Trophoblast cell (in vitro differentiated cells and primary cell): ENCODE measurements at regions not wholly inside any gene's neighbourhood (a gene's known extent, or its start where the extent isn't known, plus 50 kb on each side); places are given as distances from the start of the nearest gene placed in this dataset.

Experiments used
- DNase-seq, 2 donors: peaks; one replicate each; pipeline ENCODE4 v3.0.0-alpha.2; 2016
- H2AFZ ChIP-seq: 2 replicates; pipeline ENCODE4 v1.6.1; 2013; ENCODE audit warnings: low read length, moderate library complexity, mild to moderate bottlenecking; ENCODE audit not compliant: insufficient read depth, poor library complexity
- H2AK5ac ChIP-seq: 2 replicates; pipeline ENCODE4 v1.6.1; 2013; ENCODE audit warnings: mild to moderate bottlenecking, low read length
- H2BK120ac ChIP-seq: 2 replicates; pipeline ENCODE4 v1.6.1; 2013; ENCODE audit warnings: low read length, mild to moderate bottlenecking, moderate library complexity; ENCODE audit not compliant: insufficient read depth, poor library complexity
- H2BK12ac ChIP-seq: 2 replicates; pipeline ENCODE4 v1.6.1; 2013; ENCODE audit warnings: mild to moderate bottlenecking, low read length, moderate library complexity
- H2BK5ac ChIP-seq: 2 replicates; pipeline ENCODE4 v1.6.1; 2013; ENCODE audit warnings: low read length, low read depth, moderate library complexity, mild to moderate bottlenecking; ENCODE audit not compliant: poor library complexity
- H3K14ac ChIP-seq: 2 replicates; pipeline ENCODE4 v1.6.1; 2013; ENCODE audit warnings: mild to moderate bottlenecking, low read length
- H3K18ac ChIP-seq: 2 replicates; pipeline ENCODE4 v1.6.1; 2013; ENCODE audit warnings: mild to moderate bottlenecking, low read length
- H3K23ac ChIP-seq: 2 replicates; pipeline ENCODE4 v1.6.1; 2013; ENCODE audit warnings: low read length
- H3K27ac ChIP-seq: 2 replicates; pipeline ENCODE4 v1.5.1; 2013; ENCODE audit warnings: low read depth, mild to moderate bottlenecking, inconsistent platforms, low read length, moderate library complexity
- H3K27me3 ChIP-seq: 2 replicates; pipeline ENCODE4 v1.6.1; 2013; ENCODE audit warnings: inconsistent platforms, mild to moderate bottlenecking, low read length, moderate library complexity; ENCODE audit not compliant: insufficient read depth
- H3K36me3 ChIP-seq, 2 experiments: 1 replicate in 1 of 2; 2 replicates in 1 of 2; pipeline ENCODE4 v1.6.1; 2013; ENCODE audit warnings: low read length in 2 of 2, mild to moderate bottlenecking in 2 of 2, moderate library complexity in 1 of 2; ENCODE audit not compliant: insufficient read depth in 2 of 2, control insufficient read depth in 1 of 2
- H3K4ac ChIP-seq: 2 replicates; pipeline ENCODE4 v1.6.1; 2013; ENCODE audit warnings: low read depth, mild to moderate bottlenecking, low read length, moderate library complexity
- H3K4me1 ChIP-seq, 2 experiments: 1 replicate in 1 of 2; 2 replicates in 1 of 2; pipeline ENCODE4 v1.6.1; 2013; ENCODE audit warnings: low read length in 2 of 2, mild to moderate bottlenecking in 2 of 2, moderate library complexity in 1 of 2; ENCODE audit not compliant: insufficient read depth in 2 of 2, control insufficient read depth in 1 of 2
- H3K4me2 ChIP-seq: 2 replicates; pipeline ENCODE4 v1.6.1; 2013; ENCODE audit warnings: inconsistent platforms, mild to moderate bottlenecking, low read length, moderate library complexity
- H3K4me3 ChIP-seq: 2 replicates; pipeline ENCODE4 v1.5.1; 2013; ENCODE audit warnings: mild to moderate bottlenecking, low read depth, low read length, inconsistent platforms
- H3K79me1 ChIP-seq: one replicate; pipeline ENCODE4 v1.6.1; 2013; ENCODE audit warnings: low read length
- H3K79me2 ChIP-seq: 2 replicates; pipeline ENCODE4 v1.6.1; 2013; ENCODE audit warnings: low read length, mild to moderate bottlenecking; ENCODE audit not compliant: control insufficient read depth, insufficient read depth, poor library complexity
- H3K9ac ChIP-seq: 2 replicates; pipeline ENCODE4 v1.6.1; 2013; ENCODE audit warnings: mild to moderate bottlenecking, low read length
- H3K9me3 ChIP-seq: 2 replicates; pipeline ENCODE4 v1.6.1; 2013; ENCODE audit warnings: low read depth, mild to moderate bottlenecking, control low read depth, inconsistent platforms, low read length; ENCODE audit not compliant: insufficient read depth
- H4K12ac ChIP-seq: 2 replicates; pipeline ENCODE4 v1.6.1; 2013; ENCODE audit warnings: low read depth, mild to moderate bottlenecking, low read length, moderate library complexity
- H4K8ac ChIP-seq: 2 replicates; pipeline ENCODE4 v1.6.1; 2013; ENCODE audit warnings: low read depth, mild to moderate bottlenecking, low read length, moderate library complexity
- H4K91ac ChIP-seq: one replicate; pipeline ENCODE4 v1.6.1; 2013; ENCODE audit warnings: low read depth, mild to moderate bottlenecking, low read length, moderate library complexity
- WGBS: extraction: QIAGEN DNeasy Blood & Tissue Kit; methylation state at CpG from one replicate; pipeline ENCODE4 v1.1.7; 2013; ENCODE audit warnings: missing lambda C conversion rate; ENCODE audit not compliant: insufficient read length, insufficient coverage; ENCODE audit errors: extremely low coverage; 5-methylcytosine and 5-hydroxymethylcytosine counted together

DNA sequence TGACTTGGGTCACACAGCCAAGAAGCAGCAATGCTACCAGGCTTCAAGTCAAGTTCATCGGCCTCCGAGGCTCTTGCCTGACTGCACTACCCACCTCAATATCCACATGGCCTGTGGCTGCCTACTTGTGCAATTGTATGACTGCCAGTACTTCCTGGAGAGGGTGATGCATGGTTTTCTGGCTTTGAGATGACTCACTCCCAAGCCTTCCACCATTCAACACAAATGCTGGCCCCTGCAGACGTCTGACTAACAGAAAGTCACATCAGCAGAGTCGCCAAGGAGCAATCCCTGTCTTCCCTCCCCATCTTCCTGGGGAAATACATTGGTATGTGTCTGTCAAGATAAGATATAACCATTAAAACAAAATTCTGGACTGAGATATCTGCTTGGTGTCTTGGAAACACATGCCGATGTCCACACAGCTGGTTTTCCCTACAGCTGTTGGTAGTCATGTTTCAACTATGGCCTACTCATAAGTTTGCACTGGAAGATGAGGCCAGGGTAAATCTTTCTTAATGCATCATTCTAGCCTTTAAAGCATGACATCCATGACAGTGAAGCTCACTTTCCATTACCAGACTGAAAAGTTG lies 79.6 kb upstream of the SPATA12 start:
- DNase-seq = peak; percentile 98
- no peaks in the 10 kb centered on the region for H3K9me3 ChIP-seq

GRCh38 chr3:56980243-56980642 lies 80.2 kb upstream of the SPATA12 start:
- peaks cover 4% of the 10 kb centered on the region for H3K79me1 ChIP-seq
- H2BK12ac ChIP-seq = no peak overlapping the region
- H3K4me3 ChIP-seq = no peak overlapping the region
- WGBS = no CpG with 5 or more reads among the region's 5 CpGs
- H3K36me3 ChIP-seq = no peaks in the 10 kb centered on the region
- H4K8ac ChIP-seq = no peak overlapping the region
- H2BK120ac ChIP-seq = no peak overlapping the region
- peak overlapping the region; percentile 26 for H3K27ac ChIP-seq
- no peak overlapping the region for H4K91ac ChIP-seq
- no peak overlapping the region for H3K9ac ChIP-seq
- H3K4me2 ChIP-seq = no peak overlapping the region
- H2BK5ac ChIP-seq = no peak overlapping the region
- no peaks in the 10 kb centered on the region for H3K9me3 ChIP-seq
- no peak overlapping the region for H3K4ac ChIP-seq
- H4K12ac ChIP-seq = no peak overlapping the region
- peaks cover 5 to 7% of the 10 kb centered on the region in 2 experiments for H3K4me1 ChIP-seq
- no peak overlapping the region for H2AFZ ChIP-seq
- no peaks in the 10 kb centered on the region for H3K27me3 ChIP-seq
- no peak for DNase-seq
- no peak overlapping the region for H3K18ac ChIP-seq
- no peaks in the 10 kb centered on the region for H3K79me2 ChIP-seq
- no peak overlapping the region for H3K23ac ChIP-seq
- no peak overlapping the region for H3K14ac ChIP-seq
- H2AK5ac ChIP-seq = no peak overlapping the region

More for the DNA sequence above, 79.6 kb upstream of the SPATA12 start:
- no peaks in the 10 kb centered on the region for H3K27me3 ChIP-seq
- no peak overlapping the region for H4K91ac ChIP-seq
- no CpG with 5 or more reads among the region's 5 CpGs for WGBS
- no peak overlapping the region for H3K9ac ChIP-seq
- H2BK120ac ChIP-seq = no peak overlapping the region
- no peak overlapping the region for H4K12ac ChIP-seq
- no peaks in the 10 kb centered on the region for H3K36me3 ChIP-seq
- H3K23ac ChIP-seq = no peak overlapping the region
- H3K79me1 ChIP-seq = peaks cover 4% of the 10 kb centered on the region
- no peak overlapping the region for H3K4me2 ChIP-seq
- H2AFZ ChIP-seq = no peak overlapping the region
- no peak overlapping the region for H3K4me3 ChIP-seq
- H3K79me2 ChIP-seq = no peaks in the 10 kb centered on the region
- no peak overlapping the region for H3K14ac ChIP-seq
- H2AK5ac ChIP-seq = no peak overlapping the region
- H4K8ac ChIP-seq = no peak overlapping the region
- no peak overlapping the region for H3K4ac ChIP-seq
- peak overlapping the region; percentile 54 for H3K27ac ChIP-seq
- no peak overlapping the region for H3K18ac ChIP-seq
- H3K4me1 ChIP-seq = peaks cover 5 to 7% of the 10 kb centered on the region in 2 experiments
- no peak overlapping the region for H2BK12ac ChIP-seq
- H2BK5ac ChIP-seq = peak overlapping the region; percentile 53

- no peak overlapping the region for H2BK12ac ChIP-seq
- H3K9ac ChIP-seq = no peak overlapping the region
- no peaks in the 10 kb centered on the region for H3K9me3 ChIP-seq
- WGBS = no CpG with 5 or more reads among the region's 6 CpGs
- H2BK5ac ChIP-seq = no peak overlapping the region
- peaks cover 5 to 7% of the 10 kb centered on the region in 2 experiments for H3K4me1 ChIP-seq
- no peak overlapping the region for H3K4ac ChIP-seq
- H4K8ac ChIP-seq = no peak overlapping the region
- H2AK5ac ChIP-seq = no peak overlapping the region
- no peak for DNase-seq
- H3K18ac ChIP-seq = no peak overlapping the region
- peaks cover 4% of the 10 kb centered on the region for H3K79me1 ChIP-seq
- H2AFZ ChIP-seq = no peak overlapping the region
- H3K36me3 ChIP-seq = no peaks in the 10 kb centered on the region
- H3K4me2 ChIP-seq = no peak overlapping the region
- no peak overlapping the region for H4K91ac ChIP-seq
- H3K4me3 ChIP-seq = no peak overlapping the region
- H3K27ac ChIP-seq = no peak overlapping the region
- H4K12ac ChIP-seq = no peak overlapping the region
- no peaks in the 10 kb centered on the region for H3K79me2 ChIP-seq
- H2BK120ac ChIP-seq = no peak overlapping the region
- H3K27me3 ChIP-seq = no peaks in the 10 kb centered on the region
- H3K14ac ChIP-seq = no peak overlapping the region
- H3K23ac ChIP-seq = no peak overlapping the region
Measured at GRCh38 chr3:56979791-56980190, 80.7 kb upstream of the SPATA12 start.

DNA sequence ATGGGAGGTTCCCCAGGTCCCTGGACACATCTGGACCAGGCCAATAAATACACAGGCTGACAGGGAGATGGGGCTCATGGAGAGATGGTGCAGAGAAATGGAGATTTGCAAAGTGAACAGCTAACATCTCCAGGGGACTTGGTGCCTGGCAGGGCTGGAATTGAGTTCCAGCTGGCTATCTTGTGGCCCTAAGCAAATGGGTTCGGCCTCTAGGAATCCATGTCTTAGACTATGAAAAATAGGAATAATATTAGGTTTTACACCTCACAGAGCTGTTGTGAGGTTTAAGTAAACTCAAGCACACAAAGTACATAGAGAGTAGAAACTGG lies 82.9 kb upstream of the SPATA12 start:
- WGBS = no CpG with 5 or more reads among the region's 1 CpG
- no peak overlapping the region for H4K91ac ChIP-seq
- no peak for DNase-seq

More for the DNA sequence above, 82.9 kb upstream of the SPATA12 start:
- Histone ChIP-seq H3K79me1 (peaks cover 4% of the 10 kb centered on the region), H3K23ac (no peak overlapping the region), H4K8ac (no peak overlapping the region), H3K9me3 (no peaks in the 10 kb centered on the region), H3K4me1 (peaks cover 5 to 7% of the 10 kb centered on the region in 2 experiments), H3K36me3 (no peaks in the 10 kb centered on the region), H2BK5ac (no peak overlapping the region), H3K18ac (no peak overlapping the region), H4K12ac (no peak overlapping the region), H3K27ac (no peak overlapping the region), H2AFZ (no peak overlapping the region), H3K14ac (no peak overlapping the region), H2AK5ac (no peak overlapping the region), H3K4me3 (no peak overlapping the region), H3K9ac (no peak overlapping the region), H3K27me3 (no peaks in the 10 kb centered on the region), H2BK120ac (no peak overlapping the region), H2BK12ac (no peak overlapping the region), H3K4ac (no peak overlapping the region), H3K79me2 (no peaks in the 10 kb centered on the region), H3K4me2 (no peak overlapping the region)
